HG03175 (cell line): ENCODE measurements at regions not wholly inside any gene's neighbourhood (a gene's known extent, or its start where the extent isn't known, plus 50 kb on each side); places are given as distances from the start of the nearest gene placed in this dataset.
"Not testable (repeated sequence)": the region's sequence is repeated elsewhere in the genome, so short reads cannot be mapped to it uniquely, and the experiment has no call there.

ENCODE experiments used
- ATAC-seq: cut with Tn5 transposase; IDR thresholded peaks from one replicate; pipeline ENCODE4 v1.9.1; 2021; ENCODE audit warnings: mild to moderate bottlenecking, moderate library complexity; ENCODE audit not compliant: unreplicated experiment

- ATAC-seq, result no peak
Measured at GRCh38 chr1:55894521-55894920, 679.4 kb upstream of the USP24 start.

- no peak for ATAC-seq
Measured at GRCh38 chr1:55893155-55893554, 678.0 kb upstream of the USP24 start.

- no peak for ATAC-seq
Measured at GRCh38 chr1:55888685-55889317, 673.6 kb upstream of the USP24 start.

- no peak for ATAC-seq
Measured at GRCh38 chr1:55886856-55887712, 671.9 kb upstream of the USP24 start.

DNA sequence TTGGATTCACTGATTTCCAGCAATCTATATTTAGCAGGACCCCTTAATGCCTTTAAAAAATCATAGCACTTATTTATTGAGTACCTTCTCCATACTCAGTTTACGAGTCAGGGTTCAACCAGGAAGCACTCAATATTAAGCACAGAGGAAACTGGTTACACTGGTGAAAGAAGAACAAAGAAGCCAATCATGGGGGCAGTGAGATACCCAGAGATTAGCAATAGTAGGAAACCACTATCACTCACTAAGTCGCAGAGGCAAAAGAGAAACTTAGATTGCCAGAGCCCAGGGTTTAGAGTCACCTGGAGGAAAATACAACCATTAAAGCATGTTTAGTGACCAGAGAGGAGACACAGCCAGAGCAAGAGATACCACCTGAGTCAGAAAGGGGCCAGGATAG lies 670.5 kb upstream of the USP24 start:
- no peak for ATAC-seq

DNA sequence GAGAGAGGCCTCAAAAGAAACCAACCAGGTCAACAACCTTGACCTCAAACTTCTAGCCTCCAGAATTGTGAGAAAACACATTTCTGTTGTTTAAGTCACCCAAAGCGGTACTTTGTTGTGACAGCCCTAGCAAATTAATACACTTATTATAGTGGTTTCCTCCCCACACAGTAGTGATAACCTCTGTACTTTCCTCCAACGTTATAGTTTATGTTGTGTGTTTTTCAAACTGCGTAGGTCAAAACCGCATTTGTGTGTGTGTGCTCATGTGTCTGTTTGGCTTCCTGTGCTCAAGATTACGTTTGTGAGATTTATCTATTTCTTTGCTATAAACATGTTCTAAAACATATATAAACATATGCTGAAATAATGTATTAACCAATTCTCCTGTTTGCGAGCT lies 667.8 kb upstream of the USP24 start:
- no peak for ATAC-seq

- no peak for ATAC-seq
Measured at GRCh38 chr1:55879346-55879745, 664.2 kb upstream of the USP24 start.

DNA sequence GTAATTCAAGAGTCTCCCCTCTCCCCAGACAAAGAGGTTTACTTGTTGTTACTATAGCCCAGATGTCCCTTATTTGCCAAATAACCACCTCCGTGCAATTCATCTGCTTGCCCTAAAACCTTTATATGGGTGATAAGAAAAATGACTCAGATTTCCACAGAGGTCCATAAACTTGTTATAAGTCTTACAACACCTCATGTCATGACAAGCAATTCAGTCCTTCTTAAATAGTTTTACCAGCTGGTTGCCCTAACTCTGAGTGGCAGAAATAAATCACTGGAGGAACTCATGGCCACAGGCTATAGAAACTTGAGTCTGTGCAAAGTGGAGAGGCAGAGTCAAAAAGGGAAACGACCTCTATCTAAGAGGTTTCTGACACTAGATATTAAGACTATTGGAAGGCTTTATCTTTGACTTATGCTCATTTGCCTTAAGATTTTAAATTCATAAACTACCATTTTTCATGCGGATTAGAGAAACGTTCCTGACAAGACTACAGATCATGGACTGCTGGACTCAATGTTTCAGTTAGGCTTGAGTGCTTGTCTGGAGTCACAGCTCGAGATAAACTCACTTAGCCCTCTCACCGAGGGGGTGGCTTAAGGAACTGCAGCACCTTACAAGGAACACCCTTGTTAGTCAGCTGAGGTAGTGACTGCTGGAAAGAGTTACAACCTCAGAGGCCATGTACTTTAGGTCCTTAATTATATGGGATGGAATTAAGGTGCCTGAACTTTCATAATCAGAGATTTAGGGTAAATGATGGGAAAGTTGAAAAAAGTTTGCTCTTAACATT lies 662.5 kb upstream of the USP24 start:
- ATAC-seq, result no peak

- ATAC-seq, result no peak
Measured at GRCh38 chr1:55876276-55877060, 661.3 kb upstream of the USP24 start.

GRCh38 chr1:55870106-55870505 lies 654.9 kb upstream of the USP24 start:
- no peak for ATAC-seq

DNA sequence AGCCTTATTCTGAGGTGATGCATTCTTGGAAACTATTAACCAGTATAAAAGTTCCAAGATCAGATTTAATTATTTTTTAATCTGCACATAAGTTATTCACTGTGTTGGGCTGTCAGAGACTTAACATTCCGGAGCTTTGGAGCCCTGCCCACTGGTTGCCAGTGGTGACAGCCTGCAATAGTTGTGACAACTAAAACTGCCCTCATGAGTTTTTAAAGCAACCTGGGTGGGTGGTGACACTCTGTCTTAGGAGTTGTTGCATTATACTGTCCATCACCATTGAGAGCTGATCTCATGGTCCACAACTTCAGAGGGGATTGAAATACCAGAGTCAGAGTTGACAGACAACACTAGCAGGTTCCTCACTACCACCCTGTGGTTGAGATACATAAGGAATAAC lies 653.9 kb upstream of the USP24 start:
- ATAC-seq, result no peak

DNA sequence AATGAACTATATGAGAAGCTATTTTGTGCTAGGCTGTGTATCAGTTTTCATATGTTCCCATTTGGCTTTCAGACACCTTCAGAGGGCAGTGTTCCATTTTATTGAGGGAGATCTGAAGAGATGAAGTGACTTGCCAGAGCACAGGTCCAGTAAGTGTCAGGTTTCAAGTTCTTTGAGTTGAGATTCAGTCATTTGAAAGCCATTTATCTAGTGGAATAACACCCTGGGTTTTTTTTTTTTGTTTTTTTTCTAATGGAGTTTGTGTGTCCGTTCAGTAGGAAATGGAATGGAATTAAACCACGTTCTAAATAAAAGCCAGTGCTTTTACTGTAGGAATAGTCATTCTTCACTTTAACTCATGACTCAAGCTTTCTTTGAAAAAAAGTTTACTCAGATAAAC lies 652.9 kb upstream of the USP24 start:
- no peak for ATAC-seq

- no peak for ATAC-seq
Measured at GRCh38 chr1:55867304-55867843, 652.2 kb upstream of the USP24 start.

DNA sequence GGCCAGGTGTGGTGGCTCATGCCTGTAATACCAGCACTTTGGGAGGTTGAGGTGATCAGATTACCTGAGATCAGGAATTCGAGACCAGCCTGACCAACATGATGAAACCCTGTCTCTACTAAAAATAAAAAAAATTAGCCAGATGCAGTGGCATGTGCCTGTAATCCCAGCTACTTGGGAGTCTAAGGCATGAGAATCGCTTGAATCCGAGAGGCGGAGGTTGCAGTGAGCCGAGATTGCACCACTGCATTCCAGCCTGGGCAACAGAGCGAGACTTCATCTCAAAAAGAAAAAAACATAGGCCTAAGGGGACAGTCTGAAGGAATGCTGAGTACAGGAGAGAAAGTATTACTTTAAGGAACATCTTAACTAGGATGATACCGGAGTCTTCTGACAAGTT lies 650.6 kb upstream of the USP24 start:
- not testable (repeated sequence) for ATAC-seq

DNA sequence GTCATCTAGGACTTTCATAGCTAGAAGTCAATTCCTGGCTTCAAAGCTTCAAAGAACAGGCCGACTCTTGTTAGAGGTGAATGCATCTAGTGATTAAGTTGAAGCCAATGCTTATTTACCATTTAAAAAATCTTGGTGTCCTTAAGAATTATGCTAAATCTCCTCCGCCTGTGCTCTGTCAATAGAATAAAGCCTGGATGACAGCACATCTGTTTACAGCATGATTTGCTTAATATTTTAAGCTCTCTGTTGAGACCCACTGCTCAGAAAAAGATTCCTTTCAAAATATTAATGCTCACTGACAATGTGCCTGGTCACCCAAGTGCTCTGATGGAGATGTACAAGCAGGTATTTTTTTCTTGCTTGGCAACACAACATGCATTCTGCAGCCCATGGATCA lies 649.1 kb upstream of the USP24 start:
- ATAC-seq, result no peak

DNA sequence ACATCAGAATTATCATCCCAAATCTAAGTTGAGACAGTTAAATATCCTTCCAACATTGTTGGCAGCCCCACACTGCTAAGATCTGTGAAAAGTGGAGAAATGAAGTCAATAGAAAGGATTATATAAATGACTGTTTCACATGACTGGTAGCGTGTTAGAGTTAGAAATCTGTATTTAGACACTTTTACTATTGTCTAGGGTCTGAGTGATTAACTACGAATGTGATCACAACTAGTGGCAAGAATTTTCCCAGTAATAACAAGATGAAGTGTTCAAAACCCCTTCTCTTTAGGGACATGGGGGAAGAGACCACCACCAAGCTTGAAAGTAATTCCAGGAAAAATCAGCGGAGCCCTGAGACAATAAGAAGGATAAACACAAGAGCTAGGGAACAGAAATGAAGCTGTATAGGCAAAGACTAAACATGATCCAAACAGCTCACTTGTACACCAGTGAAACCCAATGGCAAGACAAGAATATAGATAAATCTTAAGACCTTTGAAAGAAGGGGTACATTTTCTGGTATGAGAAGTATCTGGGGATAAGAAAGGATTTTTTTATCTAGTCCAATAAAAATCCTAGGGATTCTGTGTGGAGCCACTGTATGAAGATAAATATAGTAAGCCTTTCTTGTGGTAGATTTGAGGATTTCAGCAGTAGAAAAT lies 646.6 kb upstream of the USP24 start:
- no peak for ATAC-seq

DNA sequence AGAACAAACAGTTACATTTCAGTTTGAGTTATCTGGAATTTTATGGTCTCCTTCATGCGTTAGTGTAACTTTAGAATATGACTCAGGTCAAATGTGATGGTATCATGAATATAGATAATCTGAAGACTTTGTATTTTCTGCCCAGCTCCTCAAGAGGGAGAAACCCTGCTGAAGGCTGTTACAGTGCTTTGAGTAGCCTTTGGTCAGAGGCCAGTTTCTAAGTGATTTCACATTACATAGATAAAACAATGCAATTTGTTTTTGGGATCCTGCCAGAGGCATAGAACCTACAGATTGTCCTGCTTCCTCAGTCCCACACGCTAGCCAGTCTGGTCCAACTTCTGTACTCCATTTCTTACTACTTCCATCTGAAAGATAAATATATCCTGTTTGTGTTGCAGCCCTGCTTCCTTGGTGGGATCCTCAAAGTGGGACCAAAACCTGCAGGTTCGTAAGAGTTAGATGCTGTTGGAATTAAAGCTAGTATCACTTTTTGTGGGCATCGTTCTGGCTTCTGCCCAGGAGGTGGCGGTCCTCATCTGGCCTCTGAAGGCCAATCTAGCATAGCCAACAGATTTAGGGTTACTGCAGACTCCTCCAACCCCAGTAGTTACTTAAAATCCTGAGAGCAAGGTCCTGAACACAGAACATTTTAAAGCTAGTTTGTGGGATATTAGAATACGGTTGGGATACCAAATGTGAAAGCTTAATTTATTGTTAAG lies 645.8 kb upstream of the USP24 start:
- ATAC-seq, result no peak

DNA sequence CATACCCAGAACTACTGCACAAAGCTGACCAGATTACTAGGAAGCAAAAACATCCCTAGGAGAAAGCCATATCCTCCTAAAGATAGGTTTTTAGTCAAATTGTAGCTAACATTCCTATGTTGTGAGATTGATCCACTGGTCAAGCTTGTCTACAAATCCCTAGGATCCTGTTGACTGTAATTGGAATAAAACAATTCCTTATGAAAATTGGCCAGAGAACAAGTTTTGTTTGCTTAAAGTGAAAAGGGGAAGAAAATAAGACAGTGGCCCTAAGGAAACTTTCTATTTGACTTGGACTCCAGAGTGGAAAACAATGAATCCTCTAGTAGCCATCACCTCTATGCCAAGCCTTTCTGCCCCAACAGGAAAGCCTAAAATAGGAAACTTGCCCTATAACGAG lies 645.2 kb upstream of the USP24 start:
- ATAC-seq, result no peak

- no peak for ATAC-seq
Measured at GRCh38 chr1:55854911-55855310, 639.7 kb upstream of the USP24 start.

GRCh38 chr1:55848906-55849305 lies 633.7 kb upstream of the USP24 start:
- no peak for ATAC-seq
